NCI-H510A (cell line): ENCODE measurements at regions not wholly inside any gene's neighbourhood (a gene's known extent, or its start where the extent isn't known, plus 50 kb on each side); places are given as distances from the start of the nearest gene placed in this dataset.
A peak's percentile ranks its signal among the peaks of the same experiment; 100 is the strongest.
"Not testable (repeated sequence)": the region's sequence is repeated elsewhere in the genome, so short reads cannot be mapped to it uniquely, and the experiment has no call there.

Experiments
- DNase-seq: peaks from one replicate; lab custom pipeline; 2025; lab: John Stamatoyannopoulos, UW

- no peak for DNase-seq
These were observed 163.4 kb upstream of the SYN3 start for GRCh38 chr22:33221568-33221967.

DNA sequence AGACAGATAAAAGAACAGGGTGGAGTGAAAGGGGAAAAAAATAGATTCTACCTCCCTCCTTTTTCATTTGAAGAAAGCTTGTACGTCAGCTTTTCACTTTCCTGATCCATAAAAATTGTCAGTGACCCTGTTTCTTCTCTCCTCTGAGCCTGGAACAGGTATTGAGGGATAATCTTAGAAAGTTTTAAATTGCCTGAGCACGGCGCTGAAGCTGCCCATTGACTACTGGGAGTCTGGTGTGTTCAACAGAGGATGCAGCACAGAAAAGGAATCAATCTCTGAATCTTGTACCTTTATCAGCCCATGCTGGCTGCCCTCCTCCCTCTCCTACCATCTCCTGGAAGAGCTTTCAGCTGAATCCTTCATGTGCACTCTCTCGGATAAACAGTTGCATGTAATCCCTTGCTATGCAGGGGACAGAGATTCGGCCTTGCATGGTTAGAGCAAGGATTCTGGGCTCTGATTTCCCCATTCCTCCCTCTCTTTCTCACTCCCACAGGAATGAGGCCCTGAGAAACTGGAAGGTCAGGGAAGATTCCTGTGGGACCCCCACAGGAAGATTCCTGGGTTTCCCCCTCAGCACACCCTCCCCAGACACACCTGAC lies 162.4 kb upstream of the SYN3 start:
- DNase-seq = no peak

DNA sequence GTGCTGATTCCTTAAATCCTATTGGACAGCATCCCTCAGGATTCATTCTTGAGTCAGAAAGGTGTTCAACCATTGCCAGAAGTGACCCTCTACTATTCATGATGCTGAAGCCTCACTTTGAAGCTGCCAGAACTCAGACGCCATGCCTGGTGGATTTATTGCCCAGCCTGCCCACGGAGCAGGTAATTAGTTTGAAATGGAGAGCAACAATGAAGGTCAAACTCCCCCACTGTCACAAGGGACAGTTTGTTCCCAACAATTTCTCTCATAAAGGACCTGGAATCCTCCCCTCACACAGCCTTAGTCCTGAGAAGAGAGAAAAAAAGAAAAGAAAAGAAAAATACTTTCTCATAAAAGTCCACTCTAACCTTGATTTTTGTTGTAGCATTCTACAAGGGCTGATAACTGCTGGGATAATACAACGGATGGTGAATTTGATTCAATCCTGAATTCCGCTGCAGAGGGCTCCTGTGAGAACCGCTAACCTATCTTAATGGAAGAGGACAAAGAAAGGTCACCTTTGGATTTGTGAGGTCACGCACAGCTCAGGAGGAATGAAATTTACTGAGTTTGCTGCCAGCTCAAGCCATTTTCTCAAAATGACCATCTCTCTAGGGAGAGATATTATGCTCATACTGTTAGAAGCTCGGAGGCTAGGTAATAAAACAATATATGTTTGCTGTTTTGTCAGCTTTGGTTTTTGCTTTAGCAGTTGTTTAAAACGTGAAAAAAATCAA lies 161.6 kb upstream of the SYN3 start:
- DNase-seq = no peak

DNA sequence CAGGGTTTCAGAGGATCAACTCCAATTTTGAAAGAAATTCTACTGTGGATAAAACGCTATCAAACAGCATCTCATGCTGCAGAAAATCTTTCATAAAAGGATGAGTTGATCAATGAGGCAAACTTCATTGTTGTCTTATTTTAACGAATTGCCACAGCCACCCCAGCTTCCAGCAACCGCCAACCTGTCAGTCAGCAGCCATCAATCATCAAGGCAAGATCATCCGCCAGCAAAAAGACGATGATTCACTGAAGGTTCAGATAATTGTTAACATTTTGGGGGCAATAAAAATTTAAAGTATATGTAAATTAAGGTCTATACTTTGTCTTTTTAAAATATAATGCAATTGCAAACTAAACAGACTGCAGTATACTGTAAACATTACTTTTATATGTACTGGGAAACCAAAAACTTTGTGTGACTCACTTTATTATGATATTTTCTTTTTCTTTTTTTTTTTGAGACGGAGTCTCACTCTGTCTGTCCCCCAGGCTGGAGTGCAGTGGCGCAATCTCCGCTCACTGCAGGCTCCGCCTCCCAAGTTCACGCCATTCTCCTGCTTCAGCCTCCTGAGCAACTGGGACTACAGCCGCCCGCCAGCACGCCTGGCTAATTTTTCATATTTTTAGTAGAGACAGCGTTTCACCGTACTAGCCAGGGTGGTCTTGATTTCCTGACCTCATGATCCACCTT lies 155.3 kb upstream of the SYN3 start:
- no peak for DNase-seq

DNA sequence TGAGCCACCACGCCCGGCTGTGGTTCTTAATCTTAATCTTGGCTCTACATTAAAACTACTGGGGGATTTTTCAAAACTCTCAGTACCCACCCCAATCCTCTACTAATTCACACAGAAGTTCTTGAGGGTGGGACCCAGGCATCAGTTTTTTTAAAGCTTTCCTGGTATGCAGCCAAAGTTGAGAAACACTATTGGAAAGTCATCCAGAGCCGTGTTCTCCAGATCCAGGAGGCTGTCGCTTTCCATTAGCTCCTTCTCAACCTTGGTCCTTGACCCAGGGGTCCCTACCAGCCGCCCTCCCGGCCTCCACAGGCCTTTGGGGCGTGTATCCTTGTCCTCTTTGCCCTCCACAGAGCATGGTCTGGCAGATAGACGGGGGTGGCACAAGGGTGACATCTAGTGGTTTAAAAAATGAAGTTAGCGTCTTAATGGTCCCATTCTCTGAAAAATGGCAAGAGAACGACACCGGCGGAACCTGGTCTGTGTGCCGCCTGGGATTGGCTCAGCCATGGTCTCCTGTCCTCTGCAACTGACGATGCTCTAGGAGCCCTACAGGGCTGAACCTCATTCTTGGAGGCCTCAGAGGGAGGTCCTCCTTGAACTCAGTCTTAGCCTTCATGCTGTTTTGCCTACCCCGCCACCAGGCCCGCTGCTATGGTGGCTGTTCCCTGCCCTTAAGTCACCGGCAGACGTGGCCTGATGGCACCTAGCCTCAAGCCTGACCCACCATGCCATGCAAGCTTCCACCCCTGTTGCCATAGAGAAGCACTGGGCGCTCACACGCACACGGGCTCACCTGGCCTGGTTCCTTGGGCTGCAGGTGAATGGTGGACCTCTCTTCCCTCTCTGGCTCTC lies 152.0 kb upstream of the SYN3 start:
- DNase-seq = peak; percentile 7

- DNase-seq = no peak
These were observed 146.2 kb upstream of the SYN3 start for GRCh38 chr22:33204408-33204807.

- no peak for DNase-seq
These were observed 144.3 kb upstream of the SYN3 start for GRCh38 chr22:33202455-33202854.

- no peak for DNase-seq
These were observed 136.4 kb upstream of the SYN3 start for GRCh38 chr22:33194529-33195077.

DNA sequence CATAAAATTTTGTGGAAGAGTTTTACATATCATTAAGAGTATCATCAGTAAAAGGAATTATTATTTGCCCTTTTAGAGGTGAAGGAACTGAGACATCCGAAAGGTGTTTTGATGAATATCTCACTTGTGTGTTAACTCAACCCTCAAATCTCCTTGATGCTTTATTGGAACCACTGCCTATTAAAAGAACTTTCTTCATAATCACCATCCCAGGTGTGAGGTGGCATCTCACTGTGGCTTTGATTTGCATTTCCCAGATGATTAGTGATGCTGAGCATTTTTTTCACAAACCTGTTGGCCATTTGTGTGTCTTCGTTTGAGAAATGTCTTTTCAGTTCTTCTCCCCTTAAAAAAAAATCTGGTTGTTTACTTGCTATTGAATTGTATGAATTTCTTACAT lies 134.0 kb upstream of the SYN3 start:
- no peak for DNase-seq

GRCh38 chr22:33188326-33188725 lies 130.1 kb upstream of the SYN3 start:
- no peak for DNase-seq

GRCh38 chr22:33186816-33187215 lies 128.6 kb upstream of the SYN3 start:
- no peak for DNase-seq

DNA sequence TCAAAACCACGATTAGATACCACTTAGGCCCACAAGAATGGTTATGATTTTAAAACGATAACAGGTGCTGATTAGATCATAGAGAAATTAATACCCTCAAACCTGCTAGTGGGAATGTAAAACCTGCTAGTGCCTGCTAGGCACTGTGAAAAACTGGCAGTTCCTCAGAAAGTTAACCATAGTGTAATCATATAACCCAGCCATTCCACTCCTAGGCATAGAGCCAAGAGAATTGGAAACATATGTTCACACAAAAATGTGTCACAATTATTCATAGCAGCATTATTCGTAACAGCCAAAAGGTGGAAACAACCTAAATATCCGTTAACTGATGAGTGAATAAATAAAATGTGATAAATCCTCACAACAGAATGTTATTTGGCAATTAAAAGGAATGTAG lies 122.2 kb upstream of the SYN3 start:
- DNase-seq = no peak

GRCh38 chr22:33167998-33168790 lies 110.0 kb upstream of the SYN3 start:
- no peak for DNase-seq

- DNase-seq = peak; percentile 25
These were observed 108.0 kb upstream of the SYN3 start for GRCh38 chr22:33166206-33166605.

- peak; percentile 29 for DNase-seq
These were observed 105.6 kb upstream of the SYN3 start for GRCh38 chr22:33163815-33164214.

DNA sequence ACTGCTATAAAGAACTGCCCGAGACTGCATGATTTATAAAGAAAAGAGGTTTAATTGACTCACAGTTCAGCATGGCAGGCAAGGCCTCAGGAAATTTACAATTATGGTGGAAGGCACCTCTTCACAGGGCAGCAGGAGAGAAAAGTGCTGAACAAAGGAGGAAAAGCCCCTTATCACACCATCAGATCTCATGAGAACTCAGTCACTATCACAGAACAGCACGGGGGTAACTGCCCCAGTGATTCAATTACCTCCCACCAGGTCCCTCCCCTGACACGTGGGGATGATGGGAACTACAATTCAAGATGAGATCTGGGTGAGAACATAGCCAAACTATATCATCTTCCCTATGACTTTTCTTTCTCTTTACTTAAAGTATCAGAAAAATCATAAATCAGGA lies 104.0 kb upstream of the SYN3 start:
- DNase-seq = no peak

- no peak for DNase-seq
These were observed 102.3 kb upstream of the SYN3 start for GRCh38 chr22:33160525-33160924.

GRCh38 chr22:33154967-33155366 lies 96.8 kb upstream of the SYN3 start:
- DNase-seq = not testable (repeated sequence)

DNA sequence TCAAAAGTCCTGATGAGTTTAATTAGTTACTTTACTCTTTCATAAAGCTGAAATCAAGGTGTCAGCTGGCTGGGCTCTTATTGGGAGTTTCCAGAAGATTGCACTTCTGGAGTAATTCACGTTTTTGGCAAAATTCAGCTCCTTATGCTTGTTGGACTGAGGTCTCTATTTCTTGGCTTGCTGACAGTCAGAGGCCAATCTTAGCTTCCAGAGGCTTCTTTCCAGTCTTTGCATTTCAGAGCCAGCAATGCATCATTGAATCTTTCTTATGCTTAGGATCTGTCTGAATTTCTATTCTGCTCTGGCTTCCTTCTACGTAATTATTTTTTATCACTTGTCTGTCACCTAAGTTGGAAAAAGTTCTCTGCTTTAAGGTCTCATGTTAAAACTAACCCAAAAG lies 91.4 kb upstream of the SYN3 start:
- DNase-seq = no peak

GRCh38 chr22:33144721-33145120 lies 86.5 kb upstream of the SYN3 start:
- DNase-seq = no peak
